Upper lobe of left lung (tissue), 6 donors: ENCODE measurements at regions not wholly inside any gene's neighbourhood (a gene's known extent, or its start where the extent isn't known, plus 50 kb on each side); places are given as distances from the start of the nearest gene placed in this dataset.

Experiments used
- ATAC-seq, 2 donors: fragments of 200-7000 bp; cut with Tn5 transposase; one replicate each; pipeline ENCODE4 v1.9.1; 2022; ENCODE audit warnings: mild to moderate bottlenecking in 2 of 2, moderate library complexity in 2 of 2; ENCODE audit not compliant: low FRiP score in 2 of 2
- DNase-seq, 2 donors: peaks; one replicate each; pipeline ENCODE4 v3.0.0-alpha.2; 2019 to 2020
- H3K27ac ChIP-seq, 4 donors: fragments of 200-600 bp; sonication (generic); one replicate each; pipeline ENCODE4 v1.5.1; 2016 to 2019
- H3K27me3 ChIP-seq, 4 donors: fragments of 200-600 bp; sonication (generic); one replicate each; pipeline ENCODE4 v1.5.1; 2017 to 2019
- H3K36me3 ChIP-seq, 4 donors: fragments of 200-600 bp; sonication (generic); one replicate each; pipeline ENCODE4 v1.5.1; 2016 to 2019
- H3K4me1 ChIP-seq, 4 donors: fragments of 200-600 bp; sonication (generic); one replicate each; pipeline ENCODE4 v1.5.1; 2018 to 2019
- H3K4me3 ChIP-seq, 4 donors: fragments of 200-600 bp; sonication (generic); one replicate each; pipeline ENCODE4 v1.5.1; 2017 to 2019; ENCODE audit warnings: mild to moderate bottlenecking in 2 of 4, moderate library complexity in 1 of 4
- H3K9me3 ChIP-seq, 4 donors: fragments of 200-600 bp; sonication (generic); one replicate each; pipeline ENCODE4 v1.5.1; 2018 to 2019
- CTCF ChIP-seq, 6 experiments: fragments of 450-650 bp in 4 of 6; fragments of 200-600 bp in 2 of 6; sonication (generic) in 2 of 6; IDR thresholded peaks; one replicate each; pipeline ENCODE4 v1.5.1; 2016 to 2019; ENCODE audit warnings: antibody characterized with exemption in 6 of 6
- EP300 ChIP-seq, 4 donors: sonication (generic); formaldehyde crosslinking; IDR thresholded peaks; one replicate each; pipeline ENCODE4 v1.5.1; 2017; ENCODE audit warnings: antibody characterized with exemption in 4 of 4, control low read depth in 2 of 4
- POLR2A ChIP-seq, 4 donors: fragments of 450-650 bp; IDR thresholded peaks; one replicate each; pipeline ENCODE4 v1.5.1; 2016 to 2017; ENCODE audit warnings: antibody characterized with exemption in 4 of 4, mild to moderate bottlenecking in 2 of 4
- POLR2AphosphoS5 ChIP-seq, 2 donors: sonication (generic); formaldehyde crosslinking; IDR thresholded peaks; one replicate each; pipeline ENCODE4 v1.5.1; 2017; ENCODE audit warnings: antibody characterized with exemption in 2 of 2
- WGBS, 2 donors: methylation state at CpG; one replicate each; pipeline ENCODE4 v1.1.5; 2017 to 2018; 5-methylcytosine and 5-hydroxymethylcytosine counted together
- donor health status: DM: no; HTN: no; CAD: no; lungs with moderate emphysema.
- donor health status: DM: no; HTN: yes; CAD: no; lungs with severe emphysema.

GRCh38 chr15:81955382-81956062 is 90.3 kb downstream of the MEX3B start:
- ATAC-seq (no peak), DNase-seq (no peak)
- no peak for TF ChIP-seq POLR2A (IDR thresholded peaks at IDR 0.05)
- TF ChIP-seq CTCF (IDR thresholded peaks at IDR 0.05): no peak
- H3K4me1 ChIP-seq: no peaks in the 10 kb centered on the region
- H3K36me3 ChIP-seq: no peaks in the 10 kb centered on the region
- no peaks in the 10 kb centered on the region for H3K27me3 ChIP-seq
- 81 to 89% methylated on average over 6 of the region's 6 CpGs for WGBS, 2 donors
- H3K27ac ChIP-seq: no peak overlapping the region
- no peak overlapping the region for H3K4me3 ChIP-seq
- no peaks in the 10 kb centered on the region for H3K9me3 ChIP-seq

DNA sequence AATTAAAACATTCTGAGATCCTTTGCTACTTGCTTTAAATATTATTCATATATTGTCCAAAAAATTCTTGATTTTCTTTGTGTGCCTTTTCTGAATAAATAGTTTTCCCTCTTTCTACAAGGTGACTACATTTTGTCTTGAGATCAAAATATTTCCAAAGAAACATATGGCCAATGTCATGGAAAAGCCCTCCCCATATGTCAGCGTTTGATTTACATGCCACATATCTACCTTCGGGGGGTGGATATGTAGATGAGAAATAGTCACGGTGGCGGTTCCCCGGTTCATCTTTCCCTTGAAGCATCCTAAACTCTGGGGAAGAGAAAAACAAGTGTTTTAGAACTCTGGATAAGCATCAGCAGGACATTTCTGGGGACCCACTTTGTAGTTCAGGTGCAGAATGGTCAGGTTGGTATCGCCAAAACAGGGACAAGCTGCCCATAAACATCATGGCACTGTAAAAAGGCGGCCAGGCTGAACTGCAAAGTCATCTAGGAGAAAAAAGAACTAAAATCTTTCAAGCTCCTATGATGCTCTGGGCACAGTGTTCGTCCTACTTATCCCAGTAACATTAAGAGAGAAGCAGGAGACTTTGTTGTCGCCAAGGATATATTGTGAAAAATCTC is 91.5 kb downstream of the MEX3B start:
- 83% methylated on average over 9 of the region's 9 CpGs for WGBS, 2 donors
- H3K9me3 ChIP-seq: no peaks in the 10 kb centered on the region
- DNase-seq: no peak
- no peaks in the 10 kb centered on the region for H3K36me3 ChIP-seq
- ATAC-seq: no peak
- no peaks in the 10 kb centered on the region for H3K27me3 ChIP-seq
- no peak overlapping the region for H3K4me3 ChIP-seq
- TF ChIP-seq POLR2A (IDR thresholded peaks at IDR 0.05): no peak
- TF ChIP-seq POLR2AphosphoS5 (IDR thresholded peaks at IDR 0.05): no peak
- no peak for TF ChIP-seq CTCF (IDR thresholded peaks at IDR 0.05)
- no peak for TF ChIP-seq EP300 (IDR thresholded peaks at IDR 0.05)
- H3K27ac ChIP-seq: no peak overlapping the region
- H3K4me1 ChIP-seq: no peaks in the 10 kb centered on the region

DNA sequence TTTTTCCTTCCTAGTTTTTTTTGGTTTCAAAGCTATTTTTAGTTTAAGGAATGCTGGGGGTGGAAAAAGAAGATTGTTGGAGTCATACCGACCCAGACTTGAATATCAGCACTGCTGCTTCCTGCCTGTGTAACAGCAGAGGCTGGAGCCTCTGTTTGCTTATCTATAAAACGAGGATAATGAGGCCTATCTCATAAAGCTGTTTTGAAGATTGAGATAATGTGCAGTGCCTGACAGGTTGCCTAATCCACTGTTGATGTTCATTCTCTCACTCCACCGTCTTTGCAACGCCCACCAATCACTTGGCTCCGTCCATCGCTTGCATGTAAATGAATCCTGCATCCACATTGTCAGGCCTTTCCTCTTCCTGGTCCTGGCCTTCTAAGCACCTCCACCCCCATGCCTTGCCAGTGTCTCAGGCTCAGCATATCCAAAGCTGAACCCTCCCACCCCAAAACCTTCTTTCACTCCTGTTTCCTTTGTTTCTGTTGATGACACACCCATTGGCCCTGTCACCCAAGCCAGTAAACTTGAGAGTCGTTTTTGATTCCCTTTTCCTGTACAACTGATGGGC is 94.9 kb downstream of the MEX3B start:
- no peaks in the 10 kb centered on the region for H3K36me3 ChIP-seq
- no peaks in the 10 kb centered on the region for H3K27me3 ChIP-seq
- no peak for TF ChIP-seq EP300 (IDR thresholded peaks at IDR 0.05)
- no peak for TF ChIP-seq POLR2AphosphoS5 (IDR thresholded peaks at IDR 0.05)
- no peak for TF ChIP-seq POLR2A (IDR thresholded peaks at IDR 0.05)
- no peak for TF ChIP-seq CTCF (IDR thresholded peaks at IDR 0.05)
- DNase-seq: no peak
- H3K27ac ChIP-seq: no peak overlapping the region
- 44 to 59% methylated on average over 7 of the region's 7 CpGs for WGBS, 2 donors
- ATAC-seq: no peak
- H3K9me3 ChIP-seq: no peaks in the 10 kb centered on the region
- no peaks in the 10 kb centered on the region for H3K4me1 ChIP-seq
- H3K4me3 ChIP-seq: no peak overlapping the region

- Histone ChIP-seq H3K36me3 (no peaks in the 10 kb centered on the region), H3K9me3 (no peaks in the 10 kb centered on the region), H3K4me1 (no peaks in the 10 kb centered on the region), H3K4me3 (no peak overlapping the region), H3K27ac (no peak overlapping the region), H3K27me3 (no peaks in the 10 kb centered on the region)
- DNase-seq (no peak), ATAC-seq (no peak)
- no peak for TF ChIP-seq POLR2AphosphoS5 (IDR thresholded peaks at IDR 0.05)
- no peak for TF ChIP-seq POLR2A (IDR thresholded peaks at IDR 0.05)
- no peak for TF ChIP-seq EP300 (IDR thresholded peaks at IDR 0.05)
- no peak for TF ChIP-seq CTCF (IDR thresholded peaks at IDR 0.05)
- 76 to 92% methylated on average over 11 of the region's 11 CpGs for WGBS, 2 donors
Measured at GRCh38 chr15:81948751-81949150, 97.1 kb downstream of the MEX3B start.
